HG02852 (cell line): ENCODE measurements at regions not wholly inside any gene's neighbourhood (a gene's known extent, or its start where the extent isn't known, plus 50 kb on each side); places are given as distances from the start of the nearest gene placed in this dataset.
"Not testable (repeated sequence)": the region's sequence is repeated elsewhere in the genome, so short reads cannot be mapped to it uniquely, and the experiment has no call there.

Experiments
- ATAC-seq: cut with Tn5 transposase; IDR thresholded peaks from one replicate; pipeline ENCODE4 v1.9.1; 2021; ENCODE audit warnings: mild to moderate bottlenecking, moderate library complexity; ENCODE audit not compliant: unreplicated experiment

DNA sequence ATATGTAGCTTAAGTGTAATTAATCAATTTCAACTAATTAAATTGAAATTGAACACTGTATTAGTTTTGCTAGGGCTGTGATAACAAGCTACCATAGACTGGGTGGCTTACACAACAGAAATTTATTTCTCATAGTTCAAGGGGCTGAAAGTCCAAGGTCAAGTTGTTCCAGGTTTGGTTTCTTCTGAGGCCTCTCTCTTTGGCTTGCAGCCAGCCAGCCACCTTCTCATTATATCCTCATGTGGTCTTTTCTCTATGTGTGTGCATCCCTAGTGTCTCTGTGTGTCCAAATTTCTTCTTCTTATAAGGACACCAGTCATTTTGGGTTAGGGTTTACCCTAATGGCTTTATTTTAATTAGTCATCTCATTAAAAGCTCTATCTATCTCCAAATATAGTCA lies 611.7 kb downstream of the UTRN start:
- ATAC-seq, result no peak

DNA sequence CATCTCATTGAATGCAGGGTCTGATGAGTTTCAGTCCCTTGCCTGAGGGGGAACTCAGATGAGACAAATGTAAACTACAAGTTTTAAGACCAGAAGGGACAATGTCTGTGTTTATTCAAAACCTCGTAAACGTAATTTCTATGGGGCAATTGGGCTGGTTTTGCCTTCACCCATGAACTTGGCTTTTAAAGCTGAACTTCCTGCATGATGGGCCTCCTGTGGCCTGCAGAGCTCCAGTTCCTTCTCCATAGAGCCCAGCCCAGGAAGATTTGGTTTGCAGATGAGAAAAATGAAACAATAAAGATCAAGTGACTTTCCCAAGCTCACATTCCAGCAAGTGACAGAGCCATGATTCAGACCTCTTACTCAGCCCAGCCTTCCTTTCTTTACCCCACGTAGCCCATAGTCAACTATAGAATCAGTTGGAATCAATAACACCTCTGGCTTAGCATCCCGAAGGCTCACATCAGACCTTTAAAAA lies 612.3 kb downstream of the UTRN start:
- no peak for ATAC-seq

DNA sequence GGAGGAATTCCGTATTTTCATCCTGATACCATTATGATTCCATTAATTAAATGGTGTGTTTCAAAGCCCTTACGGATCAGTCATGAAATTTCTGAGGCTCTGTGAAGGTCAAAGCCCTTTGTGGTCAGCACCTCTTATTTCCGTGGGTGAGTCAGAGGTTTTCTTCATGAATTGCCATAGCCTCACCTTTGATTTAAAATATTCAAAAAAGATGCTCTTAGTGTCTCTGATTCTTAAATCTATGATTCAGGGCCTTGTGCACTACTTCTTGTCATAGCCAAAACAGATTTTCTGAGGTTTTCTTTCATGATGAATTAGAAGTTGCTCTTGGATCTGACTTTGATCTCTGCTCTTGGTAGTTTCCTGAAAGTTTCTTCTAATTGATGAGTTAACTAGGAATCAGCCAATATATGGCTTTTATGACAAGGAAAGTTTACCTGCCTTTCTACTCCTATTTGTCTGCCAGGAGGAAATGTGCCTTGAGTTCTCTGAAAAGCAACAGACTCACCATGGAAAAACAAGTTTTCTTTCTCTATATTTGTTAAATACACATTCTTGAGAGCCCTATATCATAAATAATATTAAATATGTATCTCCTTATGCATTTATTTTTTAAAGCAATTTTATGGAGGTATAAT lies 613.0 kb downstream of the UTRN start:
- no peak for ATAC-seq

DNA sequence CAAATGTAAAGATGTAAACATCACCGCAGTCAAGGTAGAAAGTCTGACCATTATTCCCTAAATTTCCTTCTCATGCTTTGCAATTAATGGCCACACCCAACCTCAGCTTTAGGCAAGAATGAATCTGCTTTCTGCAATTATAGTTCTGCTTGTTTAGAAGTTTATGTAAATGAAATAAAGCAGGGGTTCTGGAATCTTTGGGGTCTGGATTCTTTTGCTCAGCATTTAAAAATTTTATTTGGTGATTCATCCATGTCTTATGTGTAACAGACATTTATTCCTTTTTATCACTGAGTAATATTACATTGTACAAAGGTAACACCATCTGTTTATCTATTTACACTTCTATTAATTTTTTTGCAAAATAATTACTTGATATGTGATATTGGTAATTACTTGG lies 613.6 kb downstream of the UTRN start:
- ATAC-seq, result no peak

DNA sequence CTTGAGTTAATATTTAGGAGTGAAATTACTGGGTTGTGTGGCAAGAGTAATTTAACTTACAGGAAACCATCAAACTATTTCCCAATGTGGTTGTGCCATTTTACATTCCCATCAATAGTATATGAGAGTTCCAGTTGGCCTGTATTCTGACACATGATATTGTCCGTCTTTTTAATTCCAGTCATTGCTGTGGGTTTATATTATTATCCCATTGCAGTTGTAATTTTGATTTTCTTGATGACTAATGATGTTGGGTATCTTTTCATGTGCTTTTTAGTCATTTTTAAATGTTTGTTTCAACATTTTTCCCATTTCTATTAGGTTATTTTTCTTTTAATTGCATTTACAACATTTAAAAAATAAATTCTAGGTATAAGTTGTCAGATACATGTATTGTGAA lies 614.0 kb downstream of the UTRN start:
- no peak for ATAC-seq

DNA sequence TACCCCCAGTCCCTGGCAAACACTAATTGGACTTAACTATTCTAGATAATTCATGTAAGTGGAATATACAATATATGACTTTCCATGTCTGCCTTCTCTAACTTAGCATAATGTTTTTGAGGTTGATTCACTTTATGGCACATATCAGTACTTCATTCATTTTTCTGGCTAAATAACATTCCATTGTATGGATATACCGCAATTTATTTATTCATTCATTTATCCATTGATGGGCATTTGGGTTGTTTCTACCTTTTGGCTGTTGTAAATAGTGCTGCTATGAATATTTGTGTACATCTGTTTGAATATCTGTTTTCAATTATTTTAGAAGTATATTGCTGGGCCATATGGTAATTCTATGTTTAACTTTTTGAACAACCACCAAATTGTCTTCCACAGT lies 616.3 kb downstream of the UTRN start:
- ATAC-seq, result no peak

DNA sequence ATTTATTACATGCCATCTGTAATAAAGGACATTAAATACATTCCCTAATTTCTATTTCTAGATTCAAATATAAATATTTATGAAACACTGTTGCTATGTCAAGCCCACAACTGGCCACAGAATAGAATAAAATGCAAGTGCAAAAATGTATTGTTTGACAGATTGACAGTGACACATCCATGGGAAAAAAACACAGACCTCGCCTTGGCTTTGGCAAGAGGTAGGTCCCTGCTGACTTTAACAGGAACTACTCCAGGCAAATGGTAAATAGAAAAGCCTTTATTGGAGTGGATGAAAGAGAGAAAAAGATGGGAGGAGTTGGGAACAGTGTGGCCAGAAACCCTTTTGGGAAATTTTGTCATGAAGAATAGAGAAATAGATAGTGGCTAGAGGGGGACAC lies 622.9 kb downstream of the UTRN start:
- no peak for ATAC-seq

DNA sequence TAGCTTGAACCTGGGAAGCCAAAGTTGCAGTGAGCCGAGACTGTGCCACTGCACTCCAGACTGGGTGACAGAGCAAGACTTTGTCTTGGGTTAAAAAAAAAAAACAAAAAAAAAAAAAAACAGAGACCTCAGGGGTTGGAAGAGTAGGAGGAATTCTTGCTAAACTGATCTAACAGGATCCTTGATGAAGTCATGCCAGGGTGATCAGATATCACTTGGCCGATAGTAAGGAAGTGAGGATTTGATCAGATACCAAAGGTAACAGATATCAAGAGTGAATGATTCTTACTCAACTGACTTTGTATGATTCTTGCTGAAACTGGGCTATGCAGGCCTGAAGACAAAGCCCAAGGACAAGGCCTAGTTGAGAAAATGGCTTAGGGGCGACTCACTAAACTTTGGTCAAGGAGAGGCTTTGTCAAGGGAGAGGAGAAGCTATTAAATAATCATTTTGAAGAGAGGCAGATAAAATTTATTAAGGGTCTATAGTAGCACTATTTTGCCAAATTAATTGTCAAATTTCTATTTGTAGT lies 624.7 kb downstream of the UTRN start:
- ATAC-seq, result no peak

DNA sequence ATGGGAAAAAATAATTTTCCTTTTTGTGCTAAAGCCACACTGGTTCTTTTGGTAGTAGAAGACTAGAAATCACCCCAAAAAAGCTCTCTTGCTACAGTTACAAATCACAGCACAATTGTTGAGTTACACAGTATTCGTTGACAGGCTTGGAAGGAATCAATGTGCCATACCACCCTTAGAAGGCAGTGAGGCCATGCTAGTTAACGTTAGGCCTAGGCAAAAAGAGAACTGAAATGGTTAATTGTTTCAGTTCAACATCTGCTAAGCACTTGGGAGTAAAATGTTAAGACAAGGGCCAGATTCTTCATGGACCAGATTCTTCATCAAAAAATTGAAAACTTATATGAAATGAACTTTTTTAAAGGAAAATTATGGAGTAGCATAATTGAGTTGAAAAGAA lies 626.2 kb downstream of the UTRN start:
- ATAC-seq, result no peak

DNA sequence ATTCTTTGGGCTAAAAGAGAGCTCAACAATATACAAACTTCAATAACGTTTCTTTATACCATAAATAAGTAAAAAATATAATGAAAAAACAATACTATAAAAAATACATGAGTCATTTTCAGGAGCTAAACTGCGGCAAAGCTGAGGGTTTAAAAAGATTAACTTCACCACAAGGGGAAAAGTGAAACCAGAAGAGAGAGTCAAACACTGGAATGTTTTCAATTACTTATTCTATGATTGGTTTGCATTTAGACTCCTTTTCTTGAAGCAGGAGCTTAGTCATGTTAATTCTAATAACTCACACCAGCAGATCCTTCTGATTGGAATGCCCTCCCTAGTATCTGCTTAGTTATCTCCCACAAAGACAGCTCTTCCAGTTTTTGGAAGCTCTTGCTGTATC lies 627.3 kb downstream of the UTRN start:
- no peak for ATAC-seq

DNA sequence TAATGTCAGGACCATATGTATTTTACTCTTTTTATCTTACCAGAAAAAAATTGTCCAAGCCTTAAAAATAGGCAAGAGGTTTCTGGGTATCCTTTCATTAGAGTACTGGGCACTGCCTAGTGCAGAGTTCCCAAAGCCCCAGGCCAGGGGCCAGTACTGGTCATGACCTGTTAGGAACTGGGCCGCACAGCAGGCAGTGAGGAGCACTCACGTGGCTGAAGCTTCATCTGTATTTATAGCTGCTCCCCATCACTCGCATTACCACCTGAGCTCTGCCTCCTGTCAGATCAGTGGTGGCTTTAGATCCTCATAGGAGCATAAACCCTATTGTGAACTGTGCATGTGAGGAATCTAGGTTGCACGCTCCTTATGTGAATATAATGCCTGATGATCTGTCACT lies 632.9 kb downstream of the UTRN start:
- ATAC-seq, result no peak

DNA sequence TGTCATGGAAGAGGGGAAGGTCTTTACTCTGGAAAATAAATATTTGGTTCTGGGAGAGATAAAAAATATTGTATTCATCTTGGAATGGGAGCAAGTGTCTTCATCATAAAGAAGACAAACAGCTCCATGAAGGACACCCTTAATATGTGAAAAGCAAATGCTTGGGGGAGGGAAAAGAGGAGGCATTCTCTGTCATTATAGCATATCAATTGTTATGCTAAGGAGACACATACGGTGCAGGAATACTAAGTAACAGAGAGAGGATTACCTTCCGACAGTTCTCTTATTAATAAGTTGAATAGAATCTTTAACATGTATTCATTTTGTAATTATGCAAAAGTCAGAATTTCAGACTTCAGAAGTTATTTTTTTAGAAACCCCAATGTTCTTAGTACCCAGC lies 634.4 kb downstream of the UTRN start:
- ATAC-seq, result no peak

DNA sequence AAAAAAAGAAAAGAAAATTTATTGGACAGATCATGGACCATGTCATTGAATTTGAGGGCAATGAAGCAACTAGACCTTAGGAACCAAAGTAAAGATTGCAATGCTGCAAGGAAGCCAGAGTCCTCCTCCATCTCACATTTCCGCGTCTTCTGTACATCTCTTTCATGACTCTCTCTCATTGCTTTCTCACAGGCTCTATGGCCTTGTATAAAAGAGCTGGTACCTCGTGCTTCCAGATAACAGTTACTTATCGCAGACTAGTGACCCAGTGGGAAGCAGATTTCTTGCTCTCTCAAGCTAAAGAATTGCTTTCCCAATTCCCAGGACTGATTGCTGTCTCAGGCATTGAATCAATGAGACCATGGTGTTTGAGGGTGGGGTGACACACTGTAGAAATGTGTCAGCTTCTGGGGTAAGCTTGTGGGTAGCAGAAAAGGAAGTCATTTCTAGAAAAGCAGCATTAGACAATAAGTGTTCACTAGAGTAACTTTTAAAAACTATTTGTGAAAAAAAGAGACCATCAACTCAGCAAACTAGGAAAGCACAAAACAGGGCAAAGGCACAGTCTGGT lies 635.3 kb downstream of the UTRN start:
- no peak for ATAC-seq

DNA sequence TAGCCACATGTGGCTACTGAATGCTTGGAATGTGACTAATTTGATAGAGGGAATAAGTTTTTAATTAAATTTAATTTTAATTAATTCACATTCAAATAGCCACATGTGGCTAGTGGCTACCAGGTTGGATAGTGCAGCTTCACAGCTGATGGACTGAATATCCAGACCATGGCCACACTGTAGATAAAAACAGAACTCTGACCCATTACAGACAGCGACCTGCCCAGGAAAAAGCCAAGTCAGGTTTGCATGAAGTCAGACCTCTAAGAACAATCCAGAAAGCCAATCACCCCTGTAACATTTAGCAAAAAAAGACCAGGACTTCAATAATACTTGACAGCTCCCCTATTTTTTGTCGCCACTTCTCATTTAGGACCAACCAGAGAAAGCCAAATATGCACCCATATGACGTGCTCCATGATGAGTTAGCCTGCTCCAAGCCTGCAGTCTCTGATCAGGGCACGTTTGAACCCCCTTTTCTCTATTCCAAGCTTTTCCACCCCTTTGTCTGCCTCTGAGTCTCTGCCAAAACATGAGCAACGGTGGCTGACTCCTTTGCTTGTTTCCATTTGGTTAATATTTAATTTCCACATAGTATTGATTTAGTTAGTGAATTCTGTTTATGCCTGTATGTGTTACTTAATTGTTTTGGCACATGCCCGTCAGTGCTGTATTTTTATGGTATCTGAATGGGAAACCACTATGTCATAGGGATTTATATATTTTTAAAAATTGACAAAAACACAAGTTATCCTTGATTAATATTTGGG lies 636.3 kb downstream of the UTRN start:
- no peak for ATAC-seq

DNA sequence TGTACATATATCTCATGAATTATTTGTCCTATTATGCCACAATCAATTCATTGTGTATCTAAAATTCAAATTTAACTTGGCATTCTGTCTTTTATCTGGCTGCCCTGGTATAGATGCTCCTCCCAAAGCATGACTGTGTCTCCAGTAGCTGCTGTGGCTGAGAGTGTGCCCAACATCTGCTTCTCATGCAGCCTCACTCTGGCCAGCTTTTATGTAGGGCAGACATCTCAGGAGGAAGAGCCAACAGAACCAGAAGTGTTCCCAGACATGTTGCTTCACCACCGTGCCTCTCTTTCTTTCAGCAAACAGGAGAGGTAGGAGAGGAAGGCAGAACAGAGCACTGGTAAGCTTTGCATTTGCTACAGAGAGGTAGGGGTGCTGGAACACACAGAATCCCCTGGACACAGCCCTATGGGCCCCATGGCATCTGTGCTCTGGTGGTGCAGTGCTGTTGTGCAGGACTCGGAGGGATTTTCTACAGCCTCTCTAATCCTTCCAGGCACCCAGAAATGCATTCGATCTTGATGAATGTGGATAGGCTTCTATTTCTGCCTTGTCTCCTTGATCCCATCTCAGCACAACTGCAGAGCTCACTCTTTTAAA lies 637.1 kb downstream of the UTRN start:
- ATAC-seq, result no peak

DNA sequence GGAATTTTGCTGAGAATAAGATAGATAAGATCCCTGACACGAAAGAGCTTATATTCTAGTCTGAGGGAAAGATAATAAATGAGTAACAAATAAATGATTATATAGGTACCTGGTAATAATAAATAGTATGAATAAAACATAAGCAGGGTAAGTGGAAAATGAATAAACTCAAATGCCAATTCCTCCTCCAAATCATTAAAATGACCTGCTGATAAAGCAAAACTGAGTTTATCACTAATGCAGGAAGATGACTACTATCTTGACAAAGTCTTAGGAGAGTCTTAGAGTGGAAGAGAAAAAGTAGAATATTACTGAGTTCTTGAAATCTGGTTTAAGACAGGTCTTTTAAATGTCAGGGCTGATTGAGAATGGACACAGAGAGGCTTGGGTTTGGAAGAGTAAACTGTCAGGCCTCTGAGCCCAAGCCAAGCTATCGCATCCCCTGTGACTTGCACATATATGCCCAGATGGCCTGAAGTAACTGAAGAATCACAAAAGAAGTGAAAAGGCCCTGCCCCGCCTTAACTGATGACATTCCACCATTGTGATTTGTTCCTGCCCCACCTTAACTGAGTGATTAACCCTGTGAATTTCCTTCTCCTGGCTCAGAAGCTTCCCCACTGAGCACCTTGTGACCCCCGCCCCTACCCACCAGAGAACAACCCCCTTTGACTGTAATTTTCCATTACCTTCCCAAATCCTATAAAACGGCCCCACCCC lies 637.8 kb downstream of the UTRN start:
- not testable (repeated sequence) for ATAC-seq

DNA sequence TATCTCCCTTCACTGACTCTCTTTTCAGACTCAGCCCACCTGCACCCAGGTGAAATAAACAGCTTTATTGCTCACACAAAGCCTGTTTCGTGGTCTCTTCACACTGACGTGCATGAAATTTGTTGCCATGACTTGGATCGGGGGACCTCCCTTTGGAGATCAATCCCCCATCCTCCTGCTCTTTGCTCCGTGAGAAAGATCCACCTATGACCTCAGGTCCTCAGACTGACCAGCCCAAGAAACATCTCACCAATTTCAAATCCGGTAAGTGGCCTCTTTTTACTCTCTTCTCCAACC lies 638.3 kb downstream of the UTRN start:
- not testable (repeated sequence) for ATAC-seq

DNA sequence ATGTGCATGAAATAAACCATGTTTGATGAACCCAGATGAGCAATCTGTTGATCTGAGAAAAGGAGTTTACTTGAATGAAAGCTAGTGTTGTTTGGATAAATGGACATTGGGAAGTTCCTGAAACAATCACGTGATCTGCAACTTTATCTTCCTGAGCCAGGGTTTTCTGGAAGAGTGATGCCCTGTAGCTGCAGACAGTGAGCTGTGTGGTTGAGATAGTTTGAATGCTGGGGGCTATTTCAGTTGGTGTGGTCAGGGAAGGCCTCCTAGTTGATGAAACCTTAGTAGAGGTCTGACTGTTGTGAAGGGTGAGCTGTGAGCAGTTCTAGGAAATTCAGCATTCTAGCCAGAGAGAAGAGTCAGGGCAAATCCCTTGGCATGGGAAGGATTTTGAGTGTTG lies 643.7 kb downstream of the UTRN start:
- no peak for ATAC-seq

DNA sequence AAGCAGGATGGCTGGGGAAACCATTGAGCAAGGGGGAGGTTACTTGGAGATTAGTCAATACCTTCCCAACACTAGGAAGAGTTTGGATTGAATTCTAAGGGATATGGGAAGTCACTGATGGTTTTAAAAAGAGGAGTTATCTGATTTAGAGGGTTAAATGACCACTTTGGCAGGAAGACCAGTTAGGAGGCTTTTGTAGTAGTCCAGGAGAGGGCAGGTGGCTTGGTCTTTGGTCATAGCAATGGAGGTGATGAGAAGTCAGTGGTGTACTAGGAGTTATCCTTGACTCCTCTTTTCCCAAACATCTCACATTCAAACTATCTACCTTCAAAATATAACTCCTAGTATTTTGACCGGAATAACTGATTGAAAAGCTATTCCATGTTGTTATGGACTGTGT lies 644.1 kb downstream of the UTRN start:
- no peak for ATAC-seq

DNA sequence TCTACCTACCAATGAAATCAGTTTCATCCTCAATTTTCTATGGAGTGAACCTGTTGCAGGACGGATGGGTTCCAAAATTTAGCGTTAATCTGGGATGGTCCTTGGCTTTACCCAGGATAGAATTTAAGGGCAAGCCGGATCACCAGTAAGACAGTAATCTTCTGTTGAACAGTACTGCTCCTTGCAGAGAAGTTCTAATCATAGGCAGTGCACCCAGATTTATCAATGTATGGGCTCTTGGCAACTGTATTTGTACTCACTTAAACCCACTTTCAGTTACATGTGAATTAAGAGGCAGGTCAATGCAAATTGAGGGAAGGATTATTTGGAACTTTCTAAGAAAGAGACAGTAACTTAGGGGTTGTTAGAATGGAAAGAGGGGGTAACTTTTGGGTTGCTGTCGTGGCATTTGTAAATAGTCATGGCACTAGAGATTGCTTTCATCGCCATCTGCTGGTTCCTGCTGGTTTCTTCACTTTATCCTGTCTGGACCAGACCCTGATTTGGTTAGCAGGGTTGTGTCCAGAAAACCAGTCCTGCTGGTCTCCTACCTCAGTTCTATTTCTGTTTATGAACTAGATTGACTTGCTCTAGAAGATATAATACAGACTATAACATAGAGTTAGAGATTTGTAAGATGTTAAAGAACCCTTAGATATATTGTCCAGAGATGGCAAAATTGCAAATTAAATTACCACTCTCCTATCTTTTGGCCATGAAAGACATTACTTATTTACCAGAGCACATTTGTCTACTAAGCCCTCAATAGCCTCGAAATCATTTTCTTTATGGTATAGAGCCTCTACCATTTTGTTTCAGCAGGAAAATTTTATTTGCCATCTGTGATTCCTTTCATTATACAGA lies 646.3 kb downstream of the UTRN start:
- ATAC-seq, result peak; percentile 76
